ENCODE measurements at regions not wholly inside any gene's neighbourhood (a gene's known extent, or its start where the extent isn't known, plus 50 kb on each side); places are given as distances from the start of the nearest gene placed in this dataset.

DNA sequence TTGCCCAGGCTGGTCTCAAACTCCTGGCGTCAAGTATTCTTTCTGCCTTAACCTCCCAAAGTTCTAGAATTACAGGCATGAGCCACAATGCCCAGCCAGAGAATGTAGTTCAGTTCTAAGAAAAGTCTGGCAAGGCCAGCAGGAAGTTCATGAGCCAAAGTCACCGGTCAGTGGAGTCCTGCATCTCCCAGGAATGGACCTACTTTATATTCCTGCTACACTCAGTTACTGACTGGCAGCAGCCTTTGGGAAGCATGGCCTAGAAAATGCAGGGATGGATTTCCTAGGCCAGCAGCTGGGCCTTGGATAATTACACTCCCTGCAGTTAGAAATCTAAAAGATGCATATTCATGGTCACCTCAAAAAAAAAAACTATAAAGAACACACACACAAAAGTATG, 135.7 kb downstream of the CAAP1 start:
- no peaks in the 10 kb centered on the region for H3K36me3 ChIP-seq (ENCODE audit: insufficient read depth, low read length)

DNA sequence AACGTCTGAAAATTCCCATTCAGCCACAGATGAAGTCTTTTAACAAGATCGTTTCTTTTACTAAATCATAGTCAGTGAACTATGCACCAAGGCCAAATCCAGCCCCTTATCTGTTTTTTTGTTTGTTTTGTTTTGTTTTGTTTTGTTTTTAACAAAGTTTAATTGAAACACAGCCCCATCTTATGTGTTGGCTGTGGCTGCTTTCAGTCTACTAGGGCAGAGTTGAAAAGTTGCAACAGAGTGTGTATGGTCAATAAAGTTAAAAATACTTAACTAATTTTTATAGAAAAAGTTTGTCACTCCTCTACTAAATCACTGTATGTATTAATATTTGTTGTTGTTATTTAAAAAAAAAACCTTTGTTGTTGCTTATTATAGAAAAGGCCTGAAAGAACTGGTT, 137.1 kb downstream of the CAAP1 start:
- intact Hi-C loops (cut with micrococcal nuclease; ENCODE audit: unreplicated experiment): no loop called here
- Histone ChIP-seq H3K4me2 (ENCODE audit: low read length) (no peak overlapping the region), H3K4me3 (ENCODE audit: low read depth, low read length, poor library complexity, severe bottlenecking) (no peak overlapping the region), H2AFZ (ENCODE audit: low read length) (no peak overlapping the region), H4K20me1 (ENCODE audit: insufficient read depth, low read length) (no peaks in the 10 kb centered on the region), H3K4me1 (ENCODE audit: insufficient read depth, low read length, poor library complexity, severe bottlenecking) (no peaks in the 10 kb centered on the region), H3K36me3 (ENCODE audit: insufficient read depth, low read length) (no peaks in the 10 kb centered on the region), H3K27ac (ENCODE audit: low read depth, low read length, poor library complexity, severe bottlenecking) (no peak overlapping the region), H3K9me3 (ENCODE audit: low read length) (no peaks in the 10 kb centered on the region), H3K9me2 (ENCODE audit: insufficient read depth, low read length) (no peaks in the 10 kb centered on the region), H3K79me2 (ENCODE audit: insufficient read depth, low read depth, low read length) (no peaks in the 10 kb centered on the region)
- DNase-seq (ENCODE audit: low spot score): no peak
- ChIA-PET CTCF (ENCODE audit: unreplicated experiment) (no interaction called here), POLR2A (no interaction called here)
- BruUV-seq (replicated peaks): no TSS peak
- no peak for TF ChIP-seq EZH2phosphoT487 (IDR thresholded peaks at IDR 0.05; ENCODE audit: borderline replicate concordance, low read depth, low read length)
- TF ChIP-seq, protein P1, sequence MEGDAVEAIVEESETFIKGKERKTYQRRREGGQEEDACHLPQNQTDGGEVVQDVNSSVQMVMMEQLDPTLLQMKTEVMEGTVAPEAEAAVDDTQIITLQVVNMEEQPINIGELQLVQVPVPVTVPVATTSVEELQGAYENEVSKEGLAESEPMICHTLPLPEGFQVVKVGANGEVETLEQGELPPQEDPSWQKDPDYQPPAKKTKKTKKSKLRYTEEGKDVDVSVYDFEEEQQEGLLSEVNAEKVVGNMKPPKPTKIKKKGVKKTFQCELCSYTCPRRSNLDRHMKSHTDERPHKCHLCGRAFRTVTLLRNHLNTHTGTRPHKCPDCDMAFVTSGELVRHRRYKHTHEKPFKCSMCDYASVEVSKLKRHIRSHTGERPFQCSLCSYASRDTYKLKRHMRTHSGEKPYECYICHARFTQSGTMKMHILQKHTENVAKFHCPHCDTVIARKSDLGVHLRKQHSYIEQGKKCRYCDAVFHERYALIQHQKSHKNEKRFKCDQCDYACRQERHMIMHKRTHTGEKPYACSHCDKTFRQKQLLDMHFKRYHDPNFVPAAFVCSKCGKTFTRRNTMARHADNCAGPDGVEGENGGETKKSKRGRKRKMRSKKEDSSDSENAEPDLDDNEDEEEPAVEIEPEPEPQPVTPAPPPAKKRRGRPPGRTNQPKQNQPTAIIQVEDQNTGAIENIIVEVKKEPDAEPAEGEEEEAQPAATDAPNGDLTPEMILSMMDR (conservative IDR thresholded peaks at IDR 0.05; ENCODE audit: low read length): no peak

More for the DNA sequence above, 135.7 kb downstream of the CAAP1 start:
- Histone ChIP-seq H3K4me2 (ENCODE audit: low read length) (no peak overlapping the region), H3K27ac (ENCODE audit: low read depth, low read length, poor library complexity, severe bottlenecking) (no peak overlapping the region), H2AFZ (ENCODE audit: low read length) (no peak overlapping the region), H4K20me1 (ENCODE audit: insufficient read depth, low read length) (no peaks in the 10 kb centered on the region), H3K4me1 (ENCODE audit: insufficient read depth, low read length, poor library complexity, severe bottlenecking) (no peaks in the 10 kb centered on the region), H3K4me3 (ENCODE audit: low read depth, low read length, poor library complexity, severe bottlenecking) (no peak overlapping the region), H3K9me3 (ENCODE audit: low read length) (no peaks in the 10 kb centered on the region), H3K79me2 (ENCODE audit: insufficient read depth, low read depth, low read length) (no peaks in the 10 kb centered on the region), H3K9me2 (ENCODE audit: insufficient read depth, low read length) (no peaks in the 10 kb centered on the region)
- CTCF ChIA-PET (ENCODE audit: unreplicated experiment): no interaction called here
- POLR2A ChIA-PET: no interaction called here
- no TSS peak for BruUV-seq (replicated peaks)
- no peak for TF ChIP-seq EZH2phosphoT487 (IDR thresholded peaks at IDR 0.05; ENCODE audit: borderline replicate concordance, low read depth, low read length)
- TF ChIP-seq, protein P1 (conservative IDR thresholded peaks at IDR 0.05; ENCODE audit: low read length): no peak
- intact Hi-C loops (cut with micrococcal nuclease; ENCODE audit: unreplicated experiment): no loop called here
- DNase-seq (ENCODE audit: low spot score): no peak

GRCh38 chr9:26754509-26755164, 138.0 kb downstream of the CAAP1 start:
- Histone ChIP-seq H3K79me2 (ENCODE audit: insufficient read depth, low read depth, low read length) (no peaks in the 10 kb centered on the region), H3K9me3 (ENCODE audit: low read length) (no peaks in the 10 kb centered on the region), H3K4me3 (ENCODE audit: low read depth, low read length, poor library complexity, severe bottlenecking) (no peak overlapping the region), H4K20me1 (ENCODE audit: insufficient read depth, low read length) (no peaks in the 10 kb centered on the region), H3K27ac (ENCODE audit: low read depth, low read length, poor library complexity, severe bottlenecking) (no peak overlapping the region), H3K36me3 (ENCODE audit: insufficient read depth, low read length) (no peaks in the 10 kb centered on the region), H3K4me2 (ENCODE audit: low read length) (no peak overlapping the region), H3K4me1 (ENCODE audit: insufficient read depth, low read length, poor library complexity, severe bottlenecking) (no peaks in the 10 kb centered on the region), H2AFZ (ENCODE audit: low read length) (no peak overlapping the region), H3K9me2 (ENCODE audit: insufficient read depth, low read length) (no peaks in the 10 kb centered on the region)
- CTCF ChIA-PET (ENCODE audit: unreplicated experiment): no interaction called here
- intact Hi-C loops (cut with micrococcal nuclease; ENCODE audit: unreplicated experiment): no loop called here
- no peak for DNase-seq (ENCODE audit: low spot score)
- no TSS peak for BruUV-seq (replicated peaks)
- TF ChIP-seq, protein P1 (conservative IDR thresholded peaks at IDR 0.05; ENCODE audit: low read length): no peak
- no peak for TF ChIP-seq EZH2phosphoT487 (IDR thresholded peaks at IDR 0.05; ENCODE audit: borderline replicate concordance, low read depth, low read length)
- POLR2A ChIA-PET: no interaction called here

Measured in OCI-LY7 (cell line).